ENCODE measurements at regions not wholly inside any gene's neighbourhood (a gene's known extent, or its start where the extent isn't known, plus 50 kb on each side); places are given as distances from the start of the nearest gene placed in this dataset.

DNA sequence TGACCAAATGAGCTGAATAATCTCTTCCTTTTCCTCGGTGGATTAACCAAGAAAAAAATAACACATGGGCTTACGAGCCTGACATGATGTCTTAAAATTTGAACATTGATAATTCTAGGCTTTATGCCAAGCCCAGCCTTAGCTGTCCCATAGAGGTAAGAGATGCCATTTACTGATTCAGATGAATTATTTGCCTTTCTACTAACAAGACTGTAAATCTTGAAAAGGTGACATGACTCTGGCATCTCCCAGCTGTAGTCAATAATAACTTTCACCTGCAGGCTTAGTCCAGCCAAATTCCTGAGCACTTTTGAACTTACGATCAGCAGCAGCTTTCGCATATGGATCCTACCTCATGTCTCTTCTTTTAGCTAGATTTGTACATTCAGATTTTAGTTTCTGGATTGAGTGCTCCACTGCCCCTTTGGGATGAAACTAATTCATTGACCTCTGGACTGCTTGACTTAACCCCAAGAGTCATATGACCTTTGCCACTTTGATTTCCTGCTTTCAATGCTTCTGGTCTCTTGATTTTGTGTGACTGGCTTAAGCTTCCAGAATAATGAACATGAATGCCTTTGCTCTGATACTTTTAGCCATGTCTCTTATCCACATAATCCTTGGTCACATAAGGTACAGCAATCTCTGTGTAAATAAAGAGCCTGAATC lies 876.4 kb upstream of the SLIT2 start:
- Mint-ChIP-seq H3K36me3 (ENCODE audit: insufficient read depth in 2 of 2) (no peaks in the 10 kb centered on the region), H3K27ac (no peak overlapping the region), H3K4me3 (no peak overlapping the region), H3K9me3 (peaks cover 4 to 7% of the 10 kb centered on the region in 2 donors), H3K4me1 (ENCODE audit: low read depth) (no peaks in the 10 kb centered on the region), H3K27me3 (ENCODE audit: low read depth) (no peaks in the 10 kb centered on the region)
- no peak for DNase-seq
- no peak for ATAC-seq (replicated peaks in 1 of 2)

DNA sequence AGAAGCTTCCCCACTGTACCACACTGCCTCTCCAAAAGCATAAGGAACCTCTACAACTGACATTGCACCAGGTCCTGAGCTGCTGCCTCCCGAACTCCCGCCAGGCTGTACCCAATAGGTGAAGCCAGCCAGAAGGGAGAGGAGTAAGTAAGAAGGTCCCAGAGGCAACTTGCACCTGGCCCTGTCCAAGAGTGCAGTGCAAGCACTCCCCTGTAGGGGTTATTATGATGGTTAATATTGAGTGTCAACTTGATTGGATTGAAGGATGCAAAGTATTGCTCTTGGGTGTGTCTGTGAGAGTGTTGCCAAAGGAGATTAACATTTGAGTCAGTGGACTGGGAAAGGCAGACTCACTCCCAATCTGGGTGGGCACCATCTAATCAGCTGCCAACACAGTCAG lies 879.3 kb upstream of the SLIT2 start:
- no peak for DNase-seq
- H3K9me3 Mint-ChIP-seq = peaks cover 4 to 10% of the 10 kb centered on the region in 2 donors

DNA sequence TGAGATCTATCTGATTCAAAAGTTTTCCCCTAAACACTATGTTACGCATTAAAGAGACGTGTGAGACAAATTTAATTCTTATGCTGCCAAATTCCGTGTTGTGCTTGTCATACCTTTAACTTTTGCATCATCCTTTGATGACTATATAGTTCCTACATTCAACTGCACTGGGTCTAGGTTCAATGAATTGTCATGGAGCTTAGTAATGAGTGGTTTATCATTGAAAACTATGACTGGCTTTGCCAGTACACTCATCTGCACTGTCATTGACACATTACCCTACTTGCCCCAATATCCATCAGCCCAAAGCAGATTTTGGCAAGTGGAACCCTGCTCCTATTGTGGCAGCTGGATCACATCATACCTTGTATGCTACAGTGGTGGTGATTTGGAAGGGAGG lies 882.9 kb upstream of the SLIT2 start:
- H3K36me3 Mint-ChIP-seq (ENCODE audit: insufficient read depth in 2 of 2) = no peaks in the 10 kb centered on the region
- no peaks in the 10 kb centered on the region for H3K4me1 Mint-ChIP-seq (ENCODE audit: low read depth)
- DNase-seq (no peak), ATAC-seq (replicated peaks in 1 of 2) (no peak)
- H3K27me3 Mint-ChIP-seq (ENCODE audit: low read depth) = no peaks in the 10 kb centered on the region
- peaks cover 6 to 7% of the 10 kb centered on the region in 2 donors for H3K9me3 Mint-ChIP-seq
- H3K4me3 Mint-ChIP-seq = no peak overlapping the region
- no peak overlapping the region for H3K27ac Mint-ChIP-seq

More for the DNA sequence above, 879.3 kb upstream of the SLIT2 start:
- Mint-ChIP-seq H3K4me1 (ENCODE audit: low read depth) (no peaks in the 10 kb centered on the region), H3K27ac (no peak overlapping the region), H3K27me3 (ENCODE audit: low read depth) (no peaks in the 10 kb centered on the region), H3K36me3 (ENCODE audit: insufficient read depth in 2 of 2) (no peaks in the 10 kb centered on the region), H3K4me3 (no peak overlapping the region)
- ATAC-seq (replicated peaks in 1 of 2) = no peak

DNA sequence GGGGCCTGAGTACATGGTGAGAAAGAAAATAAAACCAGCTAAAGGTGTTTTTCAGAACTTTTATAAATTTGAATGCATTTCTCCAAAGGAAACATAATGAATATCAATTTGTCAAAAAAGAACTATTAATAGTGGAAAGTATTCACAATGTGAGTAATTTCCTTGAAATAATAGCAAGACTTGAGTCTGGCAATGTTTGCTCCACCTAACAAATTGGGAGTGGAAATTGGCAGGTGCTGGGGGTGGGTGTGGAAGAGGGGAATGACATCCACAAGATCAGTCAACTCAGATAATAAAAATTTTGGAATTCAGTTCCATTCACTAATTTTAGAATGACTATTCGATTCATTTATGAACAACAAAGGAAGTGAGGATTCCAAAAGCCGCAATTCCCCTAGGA lies 884.8 kb upstream of the SLIT2 start:
- Mint-ChIP-seq H3K27ac (no peak overlapping the region), H3K4me3 (no peak overlapping the region), H3K4me1 (ENCODE audit: low read depth) (no peaks in the 10 kb centered on the region), H3K27me3 (ENCODE audit: low read depth) (no peaks in the 10 kb centered on the region), H3K36me3 (ENCODE audit: insufficient read depth in 2 of 2) (no peaks in the 10 kb centered on the region), H3K9me3 (peaks cover 6 to 7% of the 10 kb centered on the region in 2 donors)
- no peak for DNase-seq
- ATAC-seq (replicated peaks in 1 of 2) = no peak

DNA sequence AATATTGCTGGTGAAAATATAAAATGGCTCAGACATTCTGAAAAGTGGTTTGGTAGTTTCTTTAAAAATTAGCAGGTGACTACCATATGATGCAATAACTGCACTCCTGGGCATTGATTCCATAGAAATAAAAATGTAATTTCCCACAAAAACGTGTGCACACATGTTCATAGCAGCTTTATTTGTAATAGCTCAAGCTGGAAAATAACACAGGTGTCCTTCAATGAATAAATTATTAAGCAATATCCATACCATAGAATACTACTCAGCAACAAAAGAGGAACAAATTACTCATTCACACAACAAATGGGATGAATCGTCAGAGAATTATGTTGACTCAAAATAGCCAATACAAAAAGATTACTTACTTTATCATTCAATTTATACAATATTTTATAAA lies 893.7 kb upstream of the SLIT2 start:
- peaks cover 10 to 13% of the 10 kb centered on the region in 2 donors for H3K9me3 Mint-ChIP-seq
- H3K27me3 Mint-ChIP-seq (ENCODE audit: low read depth) = no peaks in the 10 kb centered on the region
- no peak overlapping the region for H3K27ac Mint-ChIP-seq
- DNase-seq (no peak), ATAC-seq (replicated peaks in 1 of 2) (no peak)
- H3K4me3 Mint-ChIP-seq = no peak overlapping the region
- no peaks in the 10 kb centered on the region for H3K36me3 Mint-ChIP-seq (ENCODE audit: insufficient read depth in 2 of 2)
- no peaks in the 10 kb centered on the region for H3K4me1 Mint-ChIP-seq (ENCODE audit: low read depth)

- Mint-ChIP-seq H3K4me1 (ENCODE audit: low read depth) (no peaks in the 10 kb centered on the region), H3K4me3 (no peak overlapping the region), H3K9me3 (peaks cover 10 to 12% of the 10 kb centered on the region in 2 donors), H3K27ac (no peak overlapping the region), H3K27me3 (ENCODE audit: low read depth) (no peaks in the 10 kb centered on the region), H3K36me3 (ENCODE audit: insufficient read depth in 2 of 2) (no peaks in the 10 kb centered on the region)
- ATAC-seq (replicated peaks in 1 of 2) (no peak), DNase-seq (no peak)
Observed at GRCh38 chr4:19349416-19349815, 902.3 kb upstream of the SLIT2 start.

DNA sequence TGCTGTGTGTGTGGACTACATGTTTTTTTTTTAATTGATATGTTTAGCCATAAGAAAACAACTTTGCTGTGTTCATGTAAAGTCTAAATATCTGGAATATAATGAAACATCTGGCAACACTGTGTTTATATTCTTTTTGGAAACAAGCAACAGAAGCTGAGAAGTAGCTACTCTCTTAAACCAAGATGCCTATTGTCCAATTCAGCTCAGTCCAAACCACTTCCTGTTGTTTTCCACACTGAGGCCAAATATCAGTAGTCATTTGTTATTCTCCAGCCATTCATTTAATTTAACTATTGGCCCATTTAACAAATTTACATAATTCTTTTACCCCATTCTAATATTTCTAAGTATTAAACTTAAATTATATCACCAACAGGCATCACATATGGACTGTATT lies 903.0 kb upstream of the SLIT2 start:
- Mint-ChIP-seq H3K9me3 (peaks cover 7 to 11% of the 10 kb centered on the region in 2 donors), H3K4me3 (no peak overlapping the region), H3K27ac (no peak overlapping the region), H3K4me1 (ENCODE audit: low read depth) (no peaks in the 10 kb centered on the region), H3K36me3 (ENCODE audit: insufficient read depth in 2 of 2) (no peaks in the 10 kb centered on the region), H3K27me3 (ENCODE audit: low read depth) (no peaks in the 10 kb centered on the region)
- ATAC-seq (replicated peaks in 1 of 2) = no peak
- DNase-seq = no peak

- Mint-ChIP-seq H3K27me3 (ENCODE audit: low read depth) (no peaks in the 10 kb centered on the region), H3K27ac (no peak overlapping the region), H3K4me1 (ENCODE audit: low read depth) (no peaks in the 10 kb centered on the region), H3K36me3 (ENCODE audit: insufficient read depth in 2 of 2) (no peaks in the 10 kb centered on the region), H3K9me3 (peaks cover 1 to 11% of the 10 kb centered on the region in 2 donors), H3K4me3 (no peak overlapping the region)
- no peak for ATAC-seq (replicated peaks in 1 of 2)
- no peak for DNase-seq
Observed at GRCh38 chr4:19346636-19347035, 905.1 kb upstream of the SLIT2 start.

GRCh38 chr4:19329631-19330030 lies 922.1 kb upstream of the SLIT2 start:
- H3K27ac Mint-ChIP-seq = no peak overlapping the region
- H3K4me1 Mint-ChIP-seq (ENCODE audit: low read depth) = no peaks in the 10 kb centered on the region
- DNase-seq (no peak), ATAC-seq (replicated peaks in 1 of 2) (no peak)
- H3K36me3 Mint-ChIP-seq (ENCODE audit: insufficient read depth in 2 of 2) = no peaks in the 10 kb centered on the region
- H3K27me3 Mint-ChIP-seq (ENCODE audit: low read depth) = no peaks in the 10 kb centered on the region
- H3K9me3 Mint-ChIP-seq = peaks cover 4 to 20% of the 10 kb centered on the region in 2 donors
- no peak overlapping the region for H3K4me3 Mint-ChIP-seq

- Mint-ChIP-seq H3K4me1 (ENCODE audit: low read depth) (no peaks in the 10 kb centered on the region), H3K27me3 (ENCODE audit: low read depth) (no peaks in the 10 kb centered on the region), H3K4me3 (no peak overlapping the region), H3K27ac (no peak overlapping the region), H3K36me3 (ENCODE audit: insufficient read depth in 2 of 2) (no peaks in the 10 kb centered on the region), H3K9me3 (peaks cover 4 to 20% of the 10 kb centered on the region in 2 donors)
- DNase-seq = no peak
- no peak for ATAC-seq (replicated peaks in 1 of 2)
Observed at GRCh38 chr4:19329077-19329476, 922.6 kb upstream of the SLIT2 start.

- ATAC-seq (replicated peaks in 1 of 2) (no peak), DNase-seq (no peak)
- Mint-ChIP-seq H3K36me3 (ENCODE audit: insufficient read depth in 2 of 2) (no peaks in the 10 kb centered on the region), H3K27ac (no peak overlapping the region), H3K4me1 (ENCODE audit: low read depth) (no peaks in the 10 kb centered on the region), H3K4me3 (no peak overlapping the region), H3K9me3 (peaks cover 0 to 14% of the 10 kb centered on the region in 2 donors), H3K27me3 (ENCODE audit: low read depth) (no peaks in the 10 kb centered on the region)
Observed at GRCh38 chr4:19327364-19327763, 924.3 kb upstream of the SLIT2 start.

GRCh38 chr4:19324184-19324583 lies 927.5 kb upstream of the SLIT2 start:
- DNase-seq (no peak), ATAC-seq (replicated peaks in 1 of 2) (no peak)
- Mint-ChIP-seq H3K4me1 (ENCODE audit: low read depth) (no peaks in the 10 kb centered on the region), H3K9me3 (peaks cover 1 to 19% of the 10 kb centered on the region in 2 donors), H3K36me3 (ENCODE audit: insufficient read depth in 2 of 2) (no peaks in the 10 kb centered on the region), H3K4me3 (no peak overlapping the region), H3K27me3 (ENCODE audit: low read depth) (no peaks in the 10 kb centered on the region), H3K27ac (no peak overlapping the region)

- H3K4me1 Mint-ChIP-seq (ENCODE audit: low read depth) = no peaks in the 10 kb centered on the region
- no peak for ATAC-seq (replicated peaks in 1 of 2)
- no peak overlapping the region for H3K27ac Mint-ChIP-seq
- H3K4me3 Mint-ChIP-seq = no peak overlapping the region
- no peaks in the 10 kb centered on the region for H3K36me3 Mint-ChIP-seq (ENCODE audit: insufficient read depth in 2 of 2)
- no peaks in the 10 kb centered on the region for H3K27me3 Mint-ChIP-seq (ENCODE audit: low read depth)
- DNase-seq = no peak
- H3K9me3 Mint-ChIP-seq = peaks cover 1 to 15% of the 10 kb centered on the region in 2 donors
Observed at GRCh38 chr4:19319607-19320006, 932.1 kb upstream of the SLIT2 start.

- Mint-ChIP-seq H3K36me3 (ENCODE audit: insufficient read depth in 2 of 2) (no peaks in the 10 kb centered on the region), H3K27ac (no peak overlapping the region), H3K27me3 (ENCODE audit: low read depth) (no peaks in the 10 kb centered on the region), H3K9me3 (peaks cover 1 to 11% of the 10 kb centered on the region in 2 donors), H3K4me3 (no peak overlapping the region), H3K4me1 (ENCODE audit: low read depth) (no peaks in the 10 kb centered on the region)
- ATAC-seq (replicated peaks in 1 of 2) (no peak), DNase-seq (no peak)
Observed at GRCh38 chr4:19317377-19317776, 934.3 kb upstream of the SLIT2 start.

Data from activated T-cell treated with anti-CD3 and anti-CD28 coated beads, Interleukin-2, amount 50 U/mL, for 72 hours (primary cell).